SK-N-SH treated with all-trans-retinoic acid at 6 μM for 48 hours (cell line): ENCODE measurements at regions not wholly inside any gene's neighbourhood (a gene's known extent, or its start where the extent isn't known, plus 50 kb on each side); places are given as distances from the start of the nearest gene placed in this dataset.
A peak's percentile ranks its signal among the peaks of the same experiment; 100 is the strongest.

Experiments used
- ATAC-seq: fragments of 200-7000 bp; cut with Tn5 transposase; 3 replicates; pipeline ENCODE4 v1.9.1; 2020; ENCODE audit warnings: mild to moderate bottlenecking, moderate library complexity
- ARNTL ChIP-seq: fragments of 450-650 bp; formaldehyde crosslinking; IDR thresholded peaks from 2 replicates; pipeline ENCODE4 v1.5.0; 2020; ENCODE audit warnings: low read depth, mild to moderate bottlenecking, moderate library complexity, borderline replicate concordance
- BACH2 ChIP-seq: fragments of 250-450 bp; sonication (Bioruptor Pico); IDR thresholded peaks from 2 replicates; pipeline ENCODE4 v1.9.0; 2021; ENCODE audit warnings: mild to moderate bottlenecking, borderline replicate concordance
- CSDC2 ChIP-seq: fragments of 250-450 bp; sonication (Bioruptor Pico); IDR thresholded peaks from 2 replicates; pipeline ENCODE4 v1.5.0; 2020; ENCODE audit warnings: mild to moderate bottlenecking, moderate library complexity
- ESRRG ChIP-seq: fragments of 250-450 bp; sonication (Bioruptor Pico); IDR thresholded peaks from 2 replicates; pipeline ENCODE4 v1.6.1; 2021; ENCODE audit warnings: mild to moderate bottlenecking
- ISL1 ChIP-seq: fragments of 250-450 bp; sonication (Bioruptor Pico); IDR thresholded peaks from 2 replicates; pipeline ENCODE4 v2.1.2; 2022; ENCODE audit warnings: mild to moderate bottlenecking, moderate library complexity
- OSR1 ChIP-seq: fragments of 250-450 bp; sonication (Bioruptor Pico); IDR thresholded peaks from 2 replicates; pipeline ENCODE4 v1.8.0; 2022; ENCODE audit warnings: moderate library complexity, mild to moderate bottlenecking, inconsistent platforms
- PATZ1 ChIP-seq: fragments of 250-450 bp; sonication (Bioruptor Pico); IDR thresholded peaks from 2 replicates; pipeline ENCODE4 v1.8.0; 2020; ENCODE audit warnings: mild to moderate bottlenecking, moderate library complexity, borderline replicate concordance
- POU6F1 ChIP-seq: fragments of 250-450 bp; sonication (Bioruptor Pico); IDR thresholded peaks from 2 replicates; pipeline ENCODE4 v1.8.0; 2021; ENCODE audit warnings: low read depth, mild to moderate bottlenecking, moderate library complexity, borderline replicate concordance
- SNAI2 ChIP-seq: fragments of 250-450 bp; sonication (Bioruptor Pico); IDR thresholded peaks from 2 replicates; pipeline ENCODE4 v1.5.0; 2020; ENCODE audit warnings: mild to moderate bottlenecking, moderate library complexity
- TCF4 ChIP-seq: fragments of 250-450 bp; sonication (Bioruptor Pico); IDR thresholded peaks from 2 replicates; pipeline ENCODE4 v1.8.0; 2021; ENCODE audit warnings: mild to moderate bottlenecking, moderate library complexity, borderline replicate concordance
- TOX ChIP-seq: fragments of 250-450 bp; sonication (Bioruptor Pico); IDR thresholded peaks from 2 replicates; pipeline ENCODE4 v1.8.0; 2021; ENCODE audit warnings: mild to moderate bottlenecking, moderate library complexity, borderline replicate concordance
- ZC3H10 ChIP-seq: fragments of 250-450 bp; sonication (Bioruptor Pico); IDR thresholded peaks from 2 replicates; pipeline ENCODE4 v1.5.1; 2021; ENCODE audit warnings: mild to moderate bottlenecking, moderate library complexity
- ZFP3 ChIP-seq: fragments of 250-450 bp; sonication (Bioruptor Pico); IDR thresholded peaks from 2 replicates; pipeline ENCODE4 v1.5.0; 2020; ENCODE audit warnings: mild to moderate bottlenecking, moderate library complexity
- ZFP30 ChIP-seq: fragments of 450-650 bp; formaldehyde crosslinking; IDR thresholded peaks from 2 replicates; pipeline ENCODE4 v1.5.0; 2022; ENCODE audit warnings: mild to moderate bottlenecking, moderate library complexity
- ZNF565 ChIP-seq: fragments of 450-650 bp; formaldehyde crosslinking; conservative IDR thresholded peaks from 2 replicates; pipeline ENCODE4 v1.5.0; 2020; ENCODE audit warnings: low read depth, mild to moderate bottlenecking, moderate library complexity
- TF ChIP-seq, protein P1 (sequence below): fragments of 250-450 bp; sonication (Bioruptor Pico); IDR thresholded peaks from 2 replicates; pipeline ENCODE4 v1.5.1; 2021; ENCODE audit warnings: mild to moderate bottlenecking, moderate library complexity
- TF ChIP-seq, protein P2 (sequence below): fragments of 250-450 bp; sonication (Bioruptor Pico); IDR thresholded peaks from 2 replicates; pipeline ENCODE4 v1.5.1; 2020; ENCODE audit warnings: low read depth, mild to moderate bottlenecking, moderate library complexity

DNA sequence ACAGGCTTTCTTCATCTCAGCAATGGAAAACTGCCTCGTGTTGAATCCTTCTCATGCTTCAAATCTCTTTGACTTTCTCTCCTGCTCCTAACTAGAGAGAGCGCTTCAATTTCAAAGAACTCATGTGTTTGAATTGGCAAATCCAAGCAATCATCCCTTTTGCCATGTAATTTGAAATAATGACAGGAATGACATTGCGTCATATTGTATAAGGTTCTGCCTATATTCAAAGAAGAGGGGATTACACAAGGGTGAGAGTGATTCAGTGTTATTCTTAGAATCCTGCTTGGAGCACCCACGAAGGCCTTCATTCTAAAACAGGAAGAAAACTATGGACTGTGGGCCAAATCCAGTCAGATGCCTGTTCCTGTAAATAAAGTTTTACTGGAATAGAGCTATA is 720.6 kb downstream of the JRKL start:
- TF ChIP-seq POU6F1 (CRISPR knock-in tag) (no peak), ESRRG (CRISPR knock-in tag) (no peak), OSR1 (no peak), ZNF565 (CRISPR knock-in tag) (no peak), CSDC2 (CRISPR knock-in tag) (no peak), BACH2 (CRISPR knock-in tag) (no peak), TCF4 (CRISPR knock-in tag) (no peak)
- TF ChIP-seq, protein P1, sequence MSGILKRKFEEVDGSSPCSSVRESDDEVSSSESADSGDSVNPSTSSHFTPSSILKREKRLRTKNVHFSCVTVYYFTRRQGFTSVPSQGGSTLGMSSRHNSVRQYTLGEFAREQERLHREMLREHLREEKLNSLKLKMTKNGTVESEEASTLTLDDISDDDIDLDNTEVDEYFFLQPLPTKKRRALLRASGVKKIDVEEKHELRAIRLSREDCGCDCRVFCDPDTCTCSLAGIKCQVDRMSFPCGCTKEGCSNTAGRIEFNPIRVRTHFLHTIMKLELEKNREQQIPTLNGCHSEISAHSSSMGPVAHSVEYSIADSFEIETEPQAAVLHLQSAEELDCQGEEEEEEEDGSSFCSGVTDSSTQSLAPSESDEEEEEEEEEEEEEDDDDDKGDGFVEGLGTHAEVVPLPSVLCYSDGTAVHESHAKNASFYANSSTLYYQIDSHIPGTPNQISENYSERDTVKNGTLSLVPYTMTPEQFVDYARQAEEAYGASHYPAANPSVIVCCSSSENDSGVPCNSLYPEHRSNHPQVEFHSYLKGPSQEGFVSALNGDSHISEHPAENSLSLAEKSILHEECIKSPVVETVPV (CRISPR knock-in tag): no peak
- TF ChIP-seq, protein P2, sequence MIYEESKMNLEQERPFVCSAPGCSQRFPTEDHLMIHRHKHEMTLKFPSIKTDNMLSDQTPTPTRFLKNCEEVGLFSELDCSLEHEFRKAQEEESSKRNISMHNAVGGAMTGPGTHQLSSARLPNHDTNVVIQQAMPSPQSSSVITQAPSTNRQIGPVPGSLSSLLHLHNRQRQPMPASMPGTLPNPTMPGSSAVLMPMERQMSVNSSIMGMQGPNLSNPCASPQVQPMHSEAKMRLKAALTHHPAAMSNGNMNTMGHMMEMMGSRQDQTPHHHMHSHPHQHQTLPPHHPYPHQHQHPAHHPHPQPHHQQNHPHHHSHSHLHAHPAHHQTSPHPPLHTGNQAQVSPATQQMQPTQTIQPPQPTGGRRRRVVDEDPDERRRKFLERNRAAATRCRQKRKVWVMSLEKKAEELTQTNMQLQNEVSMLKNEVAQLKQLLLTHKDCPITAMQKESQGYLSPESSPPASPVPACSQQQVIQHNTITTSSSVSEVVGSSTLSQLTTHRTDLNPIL (CRISPR knock-in tag): no peak
- ATAC-seq: no peak

GRCh38 chr11:97111559-97111958 is 721.7 kb downstream of the JRKL start:
- no peak for ATAC-seq
- TF ChIP-seq ZFP30 (CRISPR knock-in tag) (no peak), PATZ1 (CRISPR knock-in tag) (no peak), SNAI2 (no peak), ZC3H10 (CRISPR knock-in tag) (no peak), ZNF565 (CRISPR knock-in tag) (no peak), BACH2 (CRISPR knock-in tag) (no peak), ESRRG (CRISPR knock-in tag) (no peak), ZFP3 (CRISPR knock-in tag) (no peak), TOX (CRISPR knock-in tag) (no peak)
- TF ChIP-seq, protein P1 (CRISPR knock-in tag): no peak
- TF ChIP-seq, all 23 proteins: peak for 0

DNA sequence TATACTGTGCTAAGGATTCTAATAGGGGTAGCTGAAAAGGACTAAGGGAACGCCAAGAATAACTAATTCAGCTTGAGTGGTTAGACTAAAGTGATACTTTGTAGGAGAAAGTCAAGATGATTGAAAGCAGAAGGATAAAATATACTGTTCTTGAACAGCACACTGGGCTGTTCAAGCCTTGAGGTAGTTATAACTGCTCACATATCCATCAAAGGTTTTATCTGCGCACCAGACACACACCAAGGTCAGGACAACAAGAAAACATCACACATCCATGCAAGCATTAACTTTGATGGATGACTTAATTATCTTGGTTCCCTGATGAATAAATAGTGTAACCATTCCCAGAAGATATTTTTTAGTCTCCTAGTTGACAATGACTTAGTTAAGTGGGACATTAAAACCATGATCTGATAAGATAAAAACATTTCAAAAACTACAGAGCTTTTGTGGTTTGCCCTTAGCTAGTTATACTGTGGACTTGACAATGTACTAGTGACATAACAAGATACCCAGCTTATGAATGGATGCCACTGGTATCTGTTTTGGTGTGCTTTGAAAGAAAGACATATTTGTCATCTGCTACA is 728.9 kb downstream of the JRKL start:
- ATAC-seq: no peak
- TF ChIP-seq ISL1 (CRISPR knock-in tag): peak; percentile 43
- no peak for TF ChIP-seq ZFP30 (CRISPR knock-in tag)
- TF ChIP-seq ESRRG (CRISPR knock-in tag): peak; percentile 19; the same call in 1 of the 2 replicates

DNA sequence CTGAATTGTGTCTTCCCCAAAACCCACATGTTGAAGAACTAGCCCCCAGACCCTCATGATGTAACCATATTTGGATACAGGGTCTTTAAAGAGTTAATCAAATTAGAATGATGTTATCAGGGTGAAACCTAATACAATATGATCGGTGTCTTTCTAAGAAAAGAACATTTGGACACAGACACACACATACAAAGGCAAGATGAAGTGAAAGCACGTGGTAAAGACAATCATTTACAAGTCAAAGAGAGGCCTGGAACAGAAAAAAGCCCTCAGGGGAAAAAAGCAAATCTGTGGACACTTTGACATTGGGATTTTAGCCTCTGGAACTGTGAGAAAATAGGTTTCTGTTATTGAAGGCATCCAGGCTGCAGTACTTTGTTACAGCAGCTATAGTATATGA is 733.4 kb downstream of the JRKL start:
- TF ChIP-seq ZNF565 (CRISPR knock-in tag): no peak
- no peak for TF ChIP-seq ZFP3 (CRISPR knock-in tag)
- ATAC-seq: no peak

- no peak for ATAC-seq
- no peak for TF ChIP-seq ARNTL (CRISPR knock-in tag)
- TF ChIP-seq, protein P2 (CRISPR knock-in tag): no peak
- no peak for TF ChIP-seq TOX (CRISPR knock-in tag)
- no peak for TF ChIP-seq BACH2 (CRISPR knock-in tag)
Measured at GRCh38 chr11:97136067-97136466, 746.3 kb downstream of the JRKL start.
